GM21737 (cell line): ENCODE measurements at regions not wholly inside any gene's neighbourhood (a gene's known extent, or its start where the extent isn't known, plus 50 kb on each side); places are given as distances from the start of the nearest gene placed in this dataset.
"Not testable (repeated sequence)": the region's sequence is repeated elsewhere in the genome, so short reads cannot be mapped to it uniquely, and the experiment has no call there.

Experiments
- ATAC-seq: cut with Tn5 transposase; IDR thresholded peaks from one replicate; pipeline ENCODE4 v1.9.1; 2021; ENCODE audit warnings: mild to moderate bottlenecking, moderate library complexity; ENCODE audit not compliant: unreplicated experiment

GRCh38 chr3:95670765-95671164 lies 1143.6 kb upstream of the EPHA6 start:
- ATAC-seq = no peak

- ATAC-seq = no peak
Observed at GRCh38 chr3:95673215-95673614, 1141.2 kb upstream of the EPHA6 start.

- ATAC-seq = no peak
Observed at GRCh38 chr3:95705786-95706418, 1108.5 kb upstream of the EPHA6 start.

- no peak for ATAC-seq
Observed at GRCh38 chr3:95707268-95707667, 1107.1 kb upstream of the EPHA6 start.

- no peak for ATAC-seq
Observed at GRCh38 chr3:95710684-95711083, 1103.7 kb upstream of the EPHA6 start.

- ATAC-seq = no peak
Observed at GRCh38 chr3:95711789-95712188, 1102.6 kb upstream of the EPHA6 start.

- ATAC-seq = no peak
Observed at GRCh38 chr3:95715128-95715527, 1099.3 kb upstream of the EPHA6 start.

- no peak for ATAC-seq
Observed at GRCh38 chr3:95717048-95717447, 1097.3 kb upstream of the EPHA6 start.

- no peak for ATAC-seq
Observed at GRCh38 chr3:95718168-95718567, 1096.2 kb upstream of the EPHA6 start.

GRCh38 chr3:95719481-95719880 lies 1094.9 kb upstream of the EPHA6 start:
- no peak for ATAC-seq

- no peak for ATAC-seq
Observed at GRCh38 chr3:95721938-95722337, 1092.5 kb upstream of the EPHA6 start.

GRCh38 chr3:95725770-95726169 lies 1088.6 kb upstream of the EPHA6 start:
- no peak for ATAC-seq

- ATAC-seq = no peak
Observed at GRCh38 chr3:95731753-95732152, 1082.6 kb upstream of the EPHA6 start.

GRCh38 chr3:95733336-95733735 lies 1081.1 kb upstream of the EPHA6 start:
- no peak for ATAC-seq

GRCh38 chr3:95738045-95738444 lies 1076.3 kb upstream of the EPHA6 start:
- ATAC-seq = no peak

GRCh38 chr3:95744896-95745295 lies 1069.5 kb upstream of the EPHA6 start:
- ATAC-seq = not testable (repeated sequence)

GRCh38 chr3:95750097-95750496 lies 1064.3 kb upstream of the EPHA6 start:
- no peak for ATAC-seq

- ATAC-seq = no peak
Observed at GRCh38 chr3:95751509-95751908, 1062.9 kb upstream of the EPHA6 start.

GRCh38 chr3:95752199-95752598 lies 1062.2 kb upstream of the EPHA6 start:
- ATAC-seq = no peak

GRCh38 chr3:95758707-95759106 lies 1055.7 kb upstream of the EPHA6 start:
- ATAC-seq = no peak

GRCh38 chr3:95759614-95760301 lies 1054.6 kb upstream of the EPHA6 start:
- no peak for ATAC-seq

- no peak for ATAC-seq
Observed at GRCh38 chr3:95775486-95776094, 1038.8 kb upstream of the EPHA6 start.
